Smooth muscle cell (in vitro differentiated cells): ENCODE measurements at regions not wholly inside any gene's neighbourhood (a gene's known extent, or its start where the extent isn't known, plus 50 kb on each side); places are given as distances from the start of the nearest gene placed in this dataset.
A peak's percentile ranks its signal among the peaks of the same experiment; 100 is the strongest.

ENCODE experiments used
- DNase-seq: peaks from one replicate; lab custom pipeline; 2025; ENCODE audit not compliant: unreplicated experiment; lab: John Stamatoyannopoulos, UW
- H2AFZ ChIP-seq: fragments of 200-600 bp; sonication (generic); 2 replicates; pipeline ENCODE4 v1.6.0; 2016; ENCODE audit warnings: antibody characterized with exemption, low read depth, mild to moderate bottlenecking
- H3F3A ChIP-seq: fragments of 200-600 bp; sonication (generic); 2 replicates; pipeline ENCODE4 v1.6.0; 2017; ENCODE audit warnings: antibody characterized with exemption, low read depth
- H3K27ac ChIP-seq: fragments of 200-600 bp; sonication (generic); 2 replicates; pipeline ENCODE4 v1.5.1; 2016; ENCODE audit warnings: low read depth, mild to moderate bottlenecking
- H3K27me3 ChIP-seq: fragments of 200-600 bp; sonication (generic); 2 replicates; pipeline ENCODE4 v1.6.1; 2016; ENCODE audit warnings: low read depth, mild to moderate bottlenecking
- H3K36me3 ChIP-seq: fragments of 200-600 bp; sonication (generic); 2 replicates; pipeline ENCODE4 v1.5.1; 2016; ENCODE audit warnings: low read depth
- H3K4me1 ChIP-seq: fragments of 200-600 bp; sonication (generic); 2 replicates; pipeline ENCODE4 v1.5.1; 2016; ENCODE audit warnings: low read depth
- H3K4me2 ChIP-seq: fragments of 200-600 bp; sonication (generic); 2 replicates; pipeline ENCODE4 v1.6.0; 2016; ENCODE audit warnings: mild to moderate bottlenecking
- H3K4me3 ChIP-seq: fragments of 200-600 bp; sonication (generic); 2 replicates; pipeline ENCODE4 v1.5.1; 2016; ENCODE audit warnings: mild to moderate bottlenecking
- H3K79me2 ChIP-seq: fragments of 200-600 bp; sonication (generic); 2 replicates; pipeline ENCODE4 v1.6.0; 2016; ENCODE audit warnings: low read depth, mild to moderate bottlenecking
- H3K9ac ChIP-seq: fragments of 200-600 bp; sonication (generic); 2 replicates; pipeline ENCODE4 v1.6.0; 2016; ENCODE audit warnings: low read depth
- H3K9me3 ChIP-seq: fragments of 200-600 bp; sonication (generic); replicated peaks from 2 replicates; pipeline ENCODE4 v1.5.1; 2016; ENCODE audit warnings: low read depth
- H4K20me1 ChIP-seq: fragments of 200-600 bp; sonication (generic); 2 replicates; pipeline ENCODE4 v1.6.0; 2016; ENCODE audit warnings: low read depth
- CTCF ChIP-seq: fragments of 200-600 bp; sonication (generic); IDR thresholded peaks from 2 replicates; pipeline ENCODE4 v1.5.1; 2017; ENCODE audit warnings: borderline replicate concordance, mild to moderate bottlenecking, antibody characterized with exemption; ENCODE audit not compliant: insufficient read depth, poor library complexity, severe bottlenecking
- WGBS: methylation state at CpG from one replicate; pipeline ENCODE4 v1.1.7; 2016; ENCODE audit warnings: low lambda C conversion rate; 5-methylcytosine and 5-hydroxymethylcytosine counted together

DNA sequence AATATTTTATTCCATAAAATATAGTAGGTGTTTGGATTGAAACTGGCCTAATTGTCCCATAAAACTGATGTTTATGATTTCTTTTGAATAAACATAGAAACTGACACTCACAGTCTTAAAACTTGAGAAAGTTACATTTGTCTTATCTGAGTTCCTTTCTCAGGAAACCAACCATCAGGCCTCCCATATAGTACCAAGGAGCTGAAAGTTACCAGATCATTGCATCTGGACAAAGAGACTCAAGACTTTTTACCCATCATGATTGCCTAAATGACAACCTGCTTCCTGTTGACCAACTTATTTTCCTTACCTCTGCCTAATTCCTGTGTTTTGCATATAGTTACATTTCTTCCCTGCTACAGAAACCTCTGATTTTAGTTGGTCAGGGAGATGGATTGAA is 137.0 kb upstream of the XPO1 start:
- H4K20me1 ChIP-seq, result no peaks in the 10 kb centered on the region
- no peaks in the 10 kb centered on the region for H3K79me2 ChIP-seq
- no peak overlapping the region for H2AFZ ChIP-seq
- H3K4me2 ChIP-seq, result no peak overlapping the region
- H3K4me1 ChIP-seq, result no peaks in the 10 kb centered on the region
- DNase-seq, result no peak
- TF ChIP-seq CTCF, result no peak
- no peaks in the 10 kb centered on the region for H3K27me3 ChIP-seq
- H3K36me3 ChIP-seq, result no peaks in the 10 kb centered on the region
- no peak overlapping the region for H3K27ac ChIP-seq
- H3K9ac ChIP-seq, result no peak overlapping the region
- H3K9me3 ChIP-seq, result no peaks in the 10 kb centered on the region
- no peaks in the 10 kb centered on the region for H3F3A ChIP-seq
- H3K4me3 ChIP-seq, result no peak overlapping the region

DNA sequence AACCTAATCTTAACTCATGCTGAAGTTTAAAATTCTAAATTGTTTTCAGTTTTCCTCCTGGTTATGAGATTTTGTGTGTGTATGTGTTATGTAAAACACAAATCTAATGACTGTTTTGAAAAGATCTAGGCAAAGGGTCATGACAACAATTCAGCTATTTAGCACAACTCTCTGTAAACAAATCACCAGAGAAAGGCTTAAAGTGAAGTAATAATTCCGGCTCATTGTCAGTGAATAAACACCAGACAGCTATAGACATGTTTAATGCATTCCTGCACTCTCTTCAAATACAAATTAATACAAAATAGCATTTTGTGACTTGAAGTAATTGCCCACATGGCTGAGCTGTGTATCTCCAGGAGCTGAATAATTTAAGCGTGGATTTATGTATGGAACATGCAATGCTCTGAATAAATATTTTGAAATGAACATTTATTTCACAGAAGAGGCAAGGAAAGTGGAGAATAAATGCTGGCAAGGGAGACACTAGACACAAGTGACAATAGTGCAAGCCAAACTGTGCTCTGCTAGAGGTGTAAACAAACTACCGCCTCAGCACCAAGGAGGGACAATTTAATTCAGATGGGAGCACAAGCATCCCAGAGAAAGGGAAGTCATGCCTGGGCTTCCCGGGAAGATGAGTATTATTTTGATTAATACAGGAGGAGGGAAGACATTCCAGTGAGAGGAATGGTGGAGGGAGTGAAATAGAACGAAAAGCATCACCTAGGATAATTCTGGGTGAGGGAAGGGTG is 133.6 kb upstream of the XPO1 start:
- TF ChIP-seq CTCF, result no peak
- H3K27ac ChIP-seq, result peak overlapping the region; percentile 60
- no peaks in the 10 kb centered on the region for H3K4me1 ChIP-seq
- H3K4me2 ChIP-seq, result peak overlapping the region; percentile 63
- no peaks in the 10 kb centered on the region for H3K9me3 ChIP-seq
- H3K79me2 ChIP-seq, result no peaks in the 10 kb centered on the region
- H3K36me3 ChIP-seq, result no peaks in the 10 kb centered on the region
- H3F3A ChIP-seq, result no peaks in the 10 kb centered on the region
- 72% methylated on average over 5 of the region's 5 CpGs for WGBS
- H3K4me3 ChIP-seq, result peak overlapping the region; percentile 30
- H2AFZ ChIP-seq, result peak overlapping the region; percentile 92
- no peaks in the 10 kb centered on the region for H3K27me3 ChIP-seq
- H4K20me1 ChIP-seq, result no peaks in the 10 kb centered on the region
- no peak for DNase-seq
- peak overlapping the region; percentile 13 for H3K9ac ChIP-seq

DNA sequence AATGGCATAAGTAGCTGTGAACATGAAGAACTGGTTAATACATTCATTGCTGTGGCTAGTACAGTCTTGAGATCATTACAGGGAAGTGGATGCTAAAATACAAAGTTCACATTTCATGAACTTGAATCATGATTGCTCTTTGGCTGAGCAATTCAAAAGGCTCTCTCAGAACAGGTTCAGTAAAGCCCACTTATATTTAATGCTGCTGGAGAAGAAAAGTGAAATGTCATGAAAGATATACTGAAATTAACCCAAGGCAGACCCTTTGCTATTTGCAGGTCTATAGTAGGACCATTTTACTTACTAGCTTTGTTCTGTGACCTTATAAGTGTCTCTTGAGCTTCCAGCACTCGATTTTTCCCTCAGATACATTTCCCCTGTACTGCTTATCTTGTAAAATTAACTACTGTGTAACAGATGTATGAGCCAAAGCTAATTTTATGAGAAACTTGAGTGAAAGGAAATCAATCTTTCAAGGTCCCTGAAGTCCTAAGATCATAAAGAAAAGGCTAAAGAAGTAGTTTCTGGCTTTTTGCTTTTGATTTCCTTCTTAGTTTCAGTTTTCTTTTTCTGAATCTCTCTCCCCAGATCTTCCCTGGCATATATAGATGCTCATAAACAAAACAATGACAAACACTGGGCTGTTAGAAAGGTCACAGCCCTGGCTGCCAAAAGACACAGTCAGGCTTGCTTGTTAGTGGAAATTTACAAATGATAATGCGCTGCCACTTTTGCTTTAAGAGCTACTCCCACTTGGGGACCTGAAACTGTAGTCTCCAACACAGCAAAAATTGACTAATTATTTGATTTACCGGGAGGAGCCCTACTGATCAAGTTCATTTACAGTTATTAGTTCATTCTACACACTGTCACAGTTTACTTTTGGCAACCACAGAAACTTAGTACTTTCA is 132.7 kb upstream of the XPO1 start:
- 36% methylated on average over 3 of the region's 3 CpGs for WGBS
- no peaks in the 10 kb centered on the region for H3K4me1 ChIP-seq
- H3K9ac ChIP-seq, result peak overlapping the region; percentile 13
- H3K4me2 ChIP-seq, result peak overlapping the region; percentile 63
- H3K4me3 ChIP-seq, result peak overlapping the region; percentile 30
- no peak for TF ChIP-seq CTCF
- no peaks in the 10 kb centered on the region for H3K36me3 ChIP-seq
- no peaks in the 10 kb centered on the region for H4K20me1 ChIP-seq
- H3K79me2 ChIP-seq, result no peaks in the 10 kb centered on the region
- peak overlapping the region; percentile 60 for H3K27ac ChIP-seq
- H2AFZ ChIP-seq, result peak overlapping the region; percentile 92
- H3K9me3 ChIP-seq, result no peaks in the 10 kb centered on the region
- no peak for DNase-seq
- H3F3A ChIP-seq, result no peaks in the 10 kb centered on the region
- no peaks in the 10 kb centered on the region for H3K27me3 ChIP-seq
